Stimulated activated CD8-positive, alpha-beta memory T cell treated with anti-CD3 and anti-CD28 coated beads, Interleukin-15, amount 100 ng/mL, for 48 hours (primary cell): ENCODE measurements at regions not wholly inside any gene's neighbourhood (a gene's known extent, or its start where the extent isn't known, plus 50 kb on each side); places are given as distances from the start of the nearest gene placed in this dataset.
"Not testable (repeated sequence)": the region's sequence is repeated elsewhere in the genome, so short reads cannot be mapped to it uniquely, and the experiment has no call there.

Experiments
- DNase-seq, 2 donors: peaks; one replicate each; pipeline ENCODE4 v3.0.0-alpha.2; 2020; ENCODE audit warnings: low read depth in 2 of 2

GRCh38 chr17:55909776-55910175, 158.9 kb downstream of the PCTP start:
- DNase-seq = no peak

GRCh38 chr17:55911186-55911585, 160.3 kb downstream of the PCTP start:
- no peak for DNase-seq

GRCh38 chr17:55925440-55925839, 174.6 kb downstream of the PCTP start:
- DNase-seq = no peak

GRCh38 chr17:55926276-55926990, 175.6 kb downstream of the PCTP start:
- DNase-seq = no peak

GRCh38 chr17:55930291-55930809, 179.5 kb downstream of the PCTP start:
- DNase-seq = no peak

- DNase-seq = no peak
Measured at GRCh38 chr17:55931446-55931845, 180.6 kb downstream of the PCTP start.

DNA sequence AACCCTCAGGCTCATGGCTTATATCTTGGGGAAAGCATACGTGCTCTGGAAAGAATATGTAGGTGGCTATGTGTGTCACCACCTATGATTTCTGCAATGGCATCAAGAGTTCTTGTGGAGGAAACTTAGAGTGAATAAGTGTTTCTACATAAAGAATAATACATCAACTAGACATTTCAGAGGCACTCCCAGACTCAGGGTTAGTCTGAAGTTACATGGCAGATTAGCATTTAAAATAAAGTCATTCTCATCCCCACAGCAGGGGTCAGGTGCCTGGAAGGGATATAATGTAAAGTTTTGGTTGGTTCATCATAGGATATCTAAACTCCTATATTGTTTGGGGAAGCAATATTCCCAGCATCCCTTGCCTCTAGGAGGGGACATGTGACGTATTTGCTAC, 182.1 kb downstream of the PCTP start:
- DNase-seq = no peak

- DNase-seq = not testable (repeated sequence)
Measured at GRCh38 chr17:55939181-55939810, 188.4 kb downstream of the PCTP start.

- DNase-seq = no peak
Measured at GRCh38 chr17:55959756-55960155, 193.5 kb upstream of the ANKFN1 start.

- DNase-seq = no peak
Measured at GRCh38 chr17:55961386-55961785, 191.9 kb upstream of the ANKFN1 start.

DNA sequence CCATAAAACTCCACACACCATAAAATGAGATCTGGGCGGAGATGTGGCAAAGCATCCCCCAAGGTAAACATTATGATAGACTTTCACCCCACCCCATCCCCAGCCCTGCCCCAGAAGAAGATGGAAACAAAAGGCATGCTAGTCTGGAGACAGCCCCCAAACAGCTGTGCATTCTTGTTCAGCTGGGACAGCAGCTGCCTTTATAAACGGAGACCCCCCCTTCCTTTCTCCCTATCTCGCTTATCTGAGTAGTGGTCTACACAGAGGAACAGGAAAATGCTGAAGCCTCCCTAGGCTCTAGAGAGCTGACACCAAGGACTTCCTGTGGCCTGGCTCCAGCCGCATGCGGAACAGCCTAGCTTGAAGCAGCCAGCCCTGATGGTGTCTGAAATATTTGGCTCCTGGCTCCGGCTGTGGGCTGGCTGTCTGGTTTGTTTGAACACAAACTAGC, 190.3 kb upstream of the ANKFN1 start:
- DNase-seq = no peak

GRCh38 chr17:55964191-55964590, 189.1 kb upstream of the ANKFN1 start:
- DNase-seq = no peak

- no peak for DNase-seq
Measured at GRCh38 chr17:55965051-55965450, 188.2 kb upstream of the ANKFN1 start.

DNA sequence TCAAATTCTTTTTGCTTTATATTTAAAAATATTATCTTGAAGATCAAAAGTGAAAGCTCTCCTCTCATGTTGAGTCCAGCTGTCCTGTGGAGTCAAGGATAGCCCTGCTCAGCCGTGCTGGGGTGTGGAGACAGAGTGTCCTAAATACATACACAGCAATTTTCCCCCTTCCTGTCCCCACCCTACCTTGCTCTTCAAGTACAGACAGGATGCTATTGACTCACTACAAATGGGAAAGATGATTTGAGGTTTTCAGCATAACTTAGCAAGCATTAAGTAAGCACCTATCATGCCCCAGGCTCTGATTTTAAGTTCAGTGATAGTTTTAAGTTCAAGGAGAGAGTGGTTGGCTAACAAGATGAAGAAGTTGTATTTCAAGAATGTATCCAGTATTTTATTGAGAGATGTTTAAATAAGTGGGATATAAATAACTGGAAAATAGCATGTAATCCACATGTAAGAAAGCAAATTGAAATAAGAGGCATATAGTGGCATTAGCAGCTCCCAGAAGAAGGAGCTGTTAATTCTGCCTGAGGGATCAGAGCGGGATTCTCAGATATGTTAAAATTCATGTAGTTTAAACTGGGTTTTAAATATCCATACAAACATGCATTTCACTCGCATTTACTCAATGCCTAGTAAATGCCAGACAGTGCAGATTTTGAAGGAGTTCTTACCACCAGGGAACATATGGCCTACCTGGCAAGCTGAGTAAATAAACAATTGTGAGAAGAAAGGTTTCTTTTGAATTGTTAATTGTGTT, 183.5 kb upstream of the ANKFN1 start:
- DNase-seq = no peak

GRCh38 chr17:55978578-55978977, 174.7 kb upstream of the ANKFN1 start:
- no peak for DNase-seq

- no peak for DNase-seq
Measured at GRCh38 chr17:55983096-55983495, 170.2 kb upstream of the ANKFN1 start.

- DNase-seq = no peak
Measured at GRCh38 chr17:55986817-55987216, 166.5 kb upstream of the ANKFN1 start.

- DNase-seq = no peak
Measured at GRCh38 chr17:55988861-55989260, 164.4 kb upstream of the ANKFN1 start.

DNA sequence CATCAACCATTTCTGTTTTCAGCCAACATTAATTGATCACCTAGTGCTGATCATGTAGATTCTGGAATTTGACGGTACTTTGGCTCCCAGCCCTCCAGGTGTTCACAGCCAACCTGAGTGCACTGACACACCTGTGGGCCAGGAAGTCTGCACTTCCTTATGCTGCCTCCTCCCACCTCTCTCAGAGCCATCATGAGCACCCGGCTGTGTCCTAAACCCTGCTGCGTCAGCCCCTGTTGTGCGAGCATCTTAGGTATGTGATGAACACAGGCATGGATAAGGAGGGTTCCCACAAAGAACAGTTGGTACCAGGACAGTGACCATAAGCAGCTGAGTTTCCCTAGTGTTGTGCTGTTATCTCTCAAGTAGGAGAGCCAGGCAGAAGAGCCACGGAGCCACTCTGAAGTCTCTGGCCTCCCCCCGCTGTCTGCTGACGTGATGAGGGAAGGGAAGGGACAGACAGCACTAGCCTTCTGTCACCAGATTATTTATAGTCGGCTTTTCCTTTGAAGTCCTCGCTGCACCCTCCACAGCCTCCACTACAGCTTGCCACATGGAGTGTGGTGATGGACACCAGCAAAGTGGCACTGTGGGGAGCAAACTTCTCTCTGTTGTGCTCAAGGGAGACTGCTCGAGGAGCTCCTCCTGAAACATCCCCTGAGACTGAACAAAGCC, 162.8 kb upstream of the ANKFN1 start:
- DNase-seq = no peak

GRCh38 chr17:55996826-55997225, 156.4 kb upstream of the ANKFN1 start:
- no peak for DNase-seq

DNA sequence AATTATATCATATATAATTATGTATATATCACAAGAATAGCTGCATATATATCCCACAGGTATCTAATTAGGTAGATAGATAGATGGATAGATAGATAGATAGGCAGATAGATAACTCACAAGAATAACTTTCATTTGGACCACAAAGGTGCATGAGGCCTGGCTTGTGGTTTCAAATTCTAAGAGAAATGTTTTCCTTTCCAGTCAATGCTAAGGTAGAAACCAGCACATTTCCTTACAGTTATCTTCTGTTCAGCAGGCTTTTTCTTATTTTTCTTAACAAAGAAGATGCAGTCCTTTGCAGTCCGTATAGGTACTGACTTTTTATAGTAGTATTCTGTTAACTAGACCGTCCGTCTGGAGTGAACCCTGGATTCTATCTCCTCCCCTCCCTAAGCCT, 152.9 kb upstream of the ANKFN1 start:
- DNase-seq = no peak

- DNase-seq = not testable (repeated sequence)
Measured at GRCh38 chr17:56002656-56003055, 150.6 kb upstream of the ANKFN1 start.
